ENCODE measurements at regions not wholly inside any gene's neighbourhood (a gene's known extent, or its start where the extent isn't known, plus 50 kb on each side); places are given as distances from the start of the nearest gene placed in this dataset.

DNA sequence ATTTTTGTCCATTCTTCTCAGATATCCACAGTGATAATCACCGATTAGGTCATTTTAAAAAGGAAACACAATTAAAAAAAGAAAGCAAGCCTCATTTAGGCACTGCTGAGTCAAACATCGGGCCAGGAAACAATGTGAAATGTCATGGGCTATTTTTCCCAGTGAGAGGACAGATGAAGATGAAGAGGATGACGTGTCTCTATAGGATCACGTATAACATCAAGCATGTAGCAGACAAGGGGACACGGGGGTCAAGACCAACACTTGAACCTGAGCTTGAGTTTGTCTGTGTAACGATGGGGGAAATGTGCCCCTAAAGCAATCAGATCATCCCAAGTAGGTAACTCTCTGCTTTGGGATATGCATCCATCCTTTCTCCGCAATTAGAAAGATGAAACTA is 553.2 kb downstream of the CD83 start:
- Histone ChIP-seq H3K36me3 (ENCODE audit: insufficient read depth, low read length) (no peaks in the 10 kb centered on the region), H3K9ac (ENCODE audit: low read length) (peak overlapping the region; percentile 36), H4K20me1 (ENCODE audit: insufficient read depth, low read length) (no peaks in the 10 kb centered on the region), H3K27me3 (ENCODE audit: insufficient read depth, low read length) (no peaks in the 10 kb centered on the region), H2AFZ (ENCODE audit: low read depth, low read length) (no peak overlapping the region), H3K4me1 (ENCODE audit: insufficient read depth, low read length) (peaks cover 31% of the 10 kb centered on the region), H3K4me2 (ENCODE audit: low read length) (peak overlapping the region; percentile 56), H3K27ac (ENCODE audit: low read depth, low read length) (peak overlapping the region; percentile 37), H3K79me2 (ENCODE audit: insufficient read depth, low read length) (no peaks in the 10 kb centered on the region), H3K9me3 (ENCODE audit: insufficient read depth, low read depth, low read length) (no peaks in the 10 kb centered on the region), H3K4me3 (ENCODE audit: insufficient read depth, low read depth, low read length) (no peak overlapping the region)
- Mint-ChIP-seq H3K27me3 (ENCODE audit: low read depth, unreplicated experiment) (no peaks in the 10 kb centered on the region), H3K4me3 (ENCODE audit: unreplicated experiment) (no peak overlapping the region), H3K4me1 (ENCODE audit: low read depth, unreplicated experiment) (peaks cover 30% of the 10 kb centered on the region), H3K36me3 (ENCODE audit: low read depth, unreplicated experiment) (no peaks in the 10 kb centered on the region), H3K9me3 (ENCODE audit: unreplicated experiment) (peaks cover 4% of the 10 kb centered on the region), H3K27ac (ENCODE audit: unreplicated experiment) (no peak overlapping the region)
- FAIRE-seq (no peak), DNase-seq (ENCODE audit: low read depth) (peak; percentile 72)
- no peak for TF ChIP-seq EZH2 (IDR thresholded peaks at IDR 0.05; ENCODE audit: insufficient read depth, low read length)
- TF ChIP-seq, protein P1, sequence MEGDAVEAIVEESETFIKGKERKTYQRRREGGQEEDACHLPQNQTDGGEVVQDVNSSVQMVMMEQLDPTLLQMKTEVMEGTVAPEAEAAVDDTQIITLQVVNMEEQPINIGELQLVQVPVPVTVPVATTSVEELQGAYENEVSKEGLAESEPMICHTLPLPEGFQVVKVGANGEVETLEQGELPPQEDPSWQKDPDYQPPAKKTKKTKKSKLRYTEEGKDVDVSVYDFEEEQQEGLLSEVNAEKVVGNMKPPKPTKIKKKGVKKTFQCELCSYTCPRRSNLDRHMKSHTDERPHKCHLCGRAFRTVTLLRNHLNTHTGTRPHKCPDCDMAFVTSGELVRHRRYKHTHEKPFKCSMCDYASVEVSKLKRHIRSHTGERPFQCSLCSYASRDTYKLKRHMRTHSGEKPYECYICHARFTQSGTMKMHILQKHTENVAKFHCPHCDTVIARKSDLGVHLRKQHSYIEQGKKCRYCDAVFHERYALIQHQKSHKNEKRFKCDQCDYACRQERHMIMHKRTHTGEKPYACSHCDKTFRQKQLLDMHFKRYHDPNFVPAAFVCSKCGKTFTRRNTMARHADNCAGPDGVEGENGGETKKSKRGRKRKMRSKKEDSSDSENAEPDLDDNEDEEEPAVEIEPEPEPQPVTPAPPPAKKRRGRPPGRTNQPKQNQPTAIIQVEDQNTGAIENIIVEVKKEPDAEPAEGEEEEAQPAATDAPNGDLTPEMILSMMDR (IDR thresholded peaks at IDR 0.05; ENCODE audit: insufficient read depth, low read depth, low read length) = no peak

DNA sequence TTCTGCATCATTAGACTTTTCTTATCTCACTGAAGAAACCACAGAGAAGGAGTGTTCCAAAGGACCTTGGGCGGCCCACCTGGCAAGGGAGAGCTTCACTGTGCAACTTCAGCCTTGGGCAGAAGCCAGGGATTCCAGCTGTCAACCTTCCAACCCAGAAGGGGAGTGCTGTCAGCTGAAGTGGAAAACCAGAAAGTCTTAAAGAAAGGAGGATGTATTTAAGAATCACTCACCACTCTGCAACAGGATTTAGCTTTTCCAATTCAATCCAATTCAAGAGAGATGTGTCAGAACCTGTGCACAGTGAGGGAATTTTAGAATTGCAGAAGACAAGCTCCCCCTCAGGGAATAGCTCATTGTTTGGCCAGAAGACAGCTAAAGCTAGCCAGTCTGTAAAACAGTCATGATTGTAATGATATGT is 553.7 kb downstream of the CD83 start:
- TF ChIP-seq EZH2 (IDR thresholded peaks at IDR 0.05; ENCODE audit: insufficient read depth, low read length) = no peak
- TF ChIP-seq, protein P1 (IDR thresholded peaks at IDR 0.05; ENCODE audit: insufficient read depth, low read depth, low read length) = no peak
- FAIRE-seq (no peak), DNase-seq (ENCODE audit: low read depth) (peak; percentile 96)
- Histone ChIP-seq H3K27me3 (ENCODE audit: insufficient read depth, low read length) (no peaks in the 10 kb centered on the region), H2AFZ (ENCODE audit: low read depth, low read length) (no peak overlapping the region), H3K4me2 (ENCODE audit: low read length) (peak overlapping the region; percentile 56), H3K4me1 (ENCODE audit: insufficient read depth, low read length) (peaks cover 32% of the 10 kb centered on the region), H3K9me3 (ENCODE audit: insufficient read depth, low read depth, low read length) (no peaks in the 10 kb centered on the region), H3K79me2 (ENCODE audit: insufficient read depth, low read length) (no peaks in the 10 kb centered on the region), H3K9ac (ENCODE audit: low read length) (peak overlapping the region; percentile 36), H3K4me3 (ENCODE audit: insufficient read depth, low read depth, low read length) (no peak overlapping the region), H3K36me3 (ENCODE audit: insufficient read depth, low read length) (no peaks in the 10 kb centered on the region), H3K27ac (ENCODE audit: low read depth, low read length) (peak overlapping the region; percentile 37), H4K20me1 (ENCODE audit: insufficient read depth, low read length) (no peaks in the 10 kb centered on the region)
- no peaks in the 10 kb centered on the region for H3K36me3 Mint-ChIP-seq (ENCODE audit: low read depth, unreplicated experiment)
- H3K4me1 Mint-ChIP-seq (ENCODE audit: low read depth, unreplicated experiment) = peaks cover 29% of the 10 kb centered on the region
- H3K27me3 Mint-ChIP-seq (ENCODE audit: low read depth, unreplicated experiment) = no peaks in the 10 kb centered on the region
- H3K9me3 Mint-ChIP-seq (ENCODE audit: unreplicated experiment) = peaks cover 7% of the 10 kb centered on the region
- H3K4me3 Mint-ChIP-seq (ENCODE audit: unreplicated experiment) = no peak overlapping the region
- H3K27ac Mint-ChIP-seq (ENCODE audit: unreplicated experiment) = peak overlapping the region; percentile 49

GRCh38 chr6:14671937-14672336 is 554.4 kb downstream of the CD83 start:
- Histone ChIP-seq H3K9ac (ENCODE audit: low read length) (peak overlapping the region; percentile 36), H3K4me3 (ENCODE audit: insufficient read depth, low read depth, low read length) (no peak overlapping the region), H3K36me3 (ENCODE audit: insufficient read depth, low read length) (no peaks in the 10 kb centered on the region), H3K9me3 (ENCODE audit: insufficient read depth, low read depth, low read length) (no peaks in the 10 kb centered on the region), H3K27me3 (ENCODE audit: insufficient read depth, low read length) (no peaks in the 10 kb centered on the region), H3K79me2 (ENCODE audit: insufficient read depth, low read length) (no peaks in the 10 kb centered on the region), H4K20me1 (ENCODE audit: insufficient read depth, low read length) (no peaks in the 10 kb centered on the region), H2AFZ (ENCODE audit: low read depth, low read length) (no peak overlapping the region), H3K4me1 (ENCODE audit: insufficient read depth, low read length) (peaks cover 31% of the 10 kb centered on the region), H3K4me2 (ENCODE audit: low read length) (peak overlapping the region; percentile 56), H3K27ac (ENCODE audit: low read depth, low read length) (peak overlapping the region; percentile 37)
- Mint-ChIP-seq H3K4me1 (ENCODE audit: low read depth, unreplicated experiment) (peaks cover 27% of the 10 kb centered on the region), H3K27me3 (ENCODE audit: low read depth, unreplicated experiment) (no peaks in the 10 kb centered on the region), H3K9me3 (ENCODE audit: unreplicated experiment) (peaks cover 7% of the 10 kb centered on the region), H3K36me3 (ENCODE audit: low read depth, unreplicated experiment) (no peaks in the 10 kb centered on the region), H3K4me3 (ENCODE audit: unreplicated experiment) (no peak overlapping the region), H3K27ac (ENCODE audit: unreplicated experiment) (peak overlapping the region; percentile 49)
- TF ChIP-seq, protein P1 (IDR thresholded peaks at IDR 0.05; ENCODE audit: insufficient read depth, low read depth, low read length) = no peak
- no peak for TF ChIP-seq EZH2 (IDR thresholded peaks at IDR 0.05; ENCODE audit: insufficient read depth, low read length)
- FAIRE-seq = no peak
- DNase-seq (ENCODE audit: low read depth) = no peak
